Stomach (tissue), 4 donors: ENCODE measurements at regions not wholly inside any gene's neighbourhood (a gene's known extent, or its start where the extent isn't known, plus 50 kb on each side); places are given as distances from the start of the nearest gene placed in this dataset.

Experiments used
- POLR2A ChIP-seq, 4 donors: fragments of 450-650 bp; IDR thresholded peaks; one replicate each; pipeline ENCODE4 v1.6.1; 2016; ENCODE audit warnings: antibody characterized with exemption in 4 of 4, control low read depth in 2 of 4, mild to moderate bottlenecking in 1 of 4, moderate library complexity in 1 of 4
- POLR2AphosphoS5 ChIP-seq, 3 donors: sonication (generic); formaldehyde crosslinking; IDR thresholded peaks; one replicate each; pipeline ENCODE4 v1.6.1; 2016; ENCODE audit warnings: antibody characterized with exemption in 3 of 3
- TF ChIP-seq, protein P1 (sequence below), 7 experiments: fragments of 450-650 bp in 4 of 7; fragments of 200-600 bp in 3 of 7; sonication (generic) in 3 of 7; IDR thresholded peaks; one replicate each; pipeline ENCODE4 v1.5.1; 2016 to 2019; ENCODE audit warnings: antibody characterized with exemption in 7 of 7, control low read depth in 2 of 7, mild to moderate bottlenecking in 1 of 7

DNA sequence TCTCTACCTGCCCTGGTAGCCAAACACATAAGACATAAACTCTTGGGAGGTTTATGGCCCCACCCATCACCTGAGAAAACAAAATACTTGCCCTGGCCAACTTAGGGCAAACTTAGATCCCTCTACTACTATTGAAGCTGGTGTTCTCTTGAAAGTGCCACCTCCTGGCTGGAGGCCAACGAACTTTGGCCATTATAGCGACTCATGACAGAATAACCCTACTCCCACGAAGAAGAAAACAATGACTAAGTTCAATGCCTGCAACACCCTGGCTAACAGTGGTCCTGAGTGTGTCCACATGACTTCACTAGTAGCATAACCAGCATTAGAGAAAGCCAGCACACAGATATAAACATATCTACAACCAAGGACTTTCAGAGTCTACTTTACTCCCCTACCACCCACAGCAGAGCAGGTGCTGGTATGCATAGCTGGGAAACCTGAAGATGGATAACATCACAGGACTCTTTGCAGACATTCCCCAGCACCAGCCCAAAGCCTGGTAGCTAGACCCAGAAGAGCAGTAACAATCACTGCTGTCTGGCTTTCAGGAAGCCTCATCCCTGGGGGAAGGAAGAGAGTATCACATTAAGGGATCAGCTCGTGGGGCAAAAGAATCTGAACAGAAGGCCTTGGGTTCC, 81.0 kb downstream of the SLC30A10 start:
- no peak for TF ChIP-seq POLR2A (IDR thresholded peaks at IDR 0.05)
- no peak for TF ChIP-seq POLR2AphosphoS5 (IDR thresholded peaks at IDR 0.05)
- TF ChIP-seq, protein P1, sequence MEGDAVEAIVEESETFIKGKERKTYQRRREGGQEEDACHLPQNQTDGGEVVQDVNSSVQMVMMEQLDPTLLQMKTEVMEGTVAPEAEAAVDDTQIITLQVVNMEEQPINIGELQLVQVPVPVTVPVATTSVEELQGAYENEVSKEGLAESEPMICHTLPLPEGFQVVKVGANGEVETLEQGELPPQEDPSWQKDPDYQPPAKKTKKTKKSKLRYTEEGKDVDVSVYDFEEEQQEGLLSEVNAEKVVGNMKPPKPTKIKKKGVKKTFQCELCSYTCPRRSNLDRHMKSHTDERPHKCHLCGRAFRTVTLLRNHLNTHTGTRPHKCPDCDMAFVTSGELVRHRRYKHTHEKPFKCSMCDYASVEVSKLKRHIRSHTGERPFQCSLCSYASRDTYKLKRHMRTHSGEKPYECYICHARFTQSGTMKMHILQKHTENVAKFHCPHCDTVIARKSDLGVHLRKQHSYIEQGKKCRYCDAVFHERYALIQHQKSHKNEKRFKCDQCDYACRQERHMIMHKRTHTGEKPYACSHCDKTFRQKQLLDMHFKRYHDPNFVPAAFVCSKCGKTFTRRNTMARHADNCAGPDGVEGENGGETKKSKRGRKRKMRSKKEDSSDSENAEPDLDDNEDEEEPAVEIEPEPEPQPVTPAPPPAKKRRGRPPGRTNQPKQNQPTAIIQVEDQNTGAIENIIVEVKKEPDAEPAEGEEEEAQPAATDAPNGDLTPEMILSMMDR (IDR thresholded peaks at IDR 0.05): no peak
